ENCODE measurements at regions not wholly inside any gene's neighbourhood (a gene's known extent, or its start where the extent isn't known, plus 50 kb on each side); places are given as distances from the start of the nearest gene placed in this dataset.

DNA sequence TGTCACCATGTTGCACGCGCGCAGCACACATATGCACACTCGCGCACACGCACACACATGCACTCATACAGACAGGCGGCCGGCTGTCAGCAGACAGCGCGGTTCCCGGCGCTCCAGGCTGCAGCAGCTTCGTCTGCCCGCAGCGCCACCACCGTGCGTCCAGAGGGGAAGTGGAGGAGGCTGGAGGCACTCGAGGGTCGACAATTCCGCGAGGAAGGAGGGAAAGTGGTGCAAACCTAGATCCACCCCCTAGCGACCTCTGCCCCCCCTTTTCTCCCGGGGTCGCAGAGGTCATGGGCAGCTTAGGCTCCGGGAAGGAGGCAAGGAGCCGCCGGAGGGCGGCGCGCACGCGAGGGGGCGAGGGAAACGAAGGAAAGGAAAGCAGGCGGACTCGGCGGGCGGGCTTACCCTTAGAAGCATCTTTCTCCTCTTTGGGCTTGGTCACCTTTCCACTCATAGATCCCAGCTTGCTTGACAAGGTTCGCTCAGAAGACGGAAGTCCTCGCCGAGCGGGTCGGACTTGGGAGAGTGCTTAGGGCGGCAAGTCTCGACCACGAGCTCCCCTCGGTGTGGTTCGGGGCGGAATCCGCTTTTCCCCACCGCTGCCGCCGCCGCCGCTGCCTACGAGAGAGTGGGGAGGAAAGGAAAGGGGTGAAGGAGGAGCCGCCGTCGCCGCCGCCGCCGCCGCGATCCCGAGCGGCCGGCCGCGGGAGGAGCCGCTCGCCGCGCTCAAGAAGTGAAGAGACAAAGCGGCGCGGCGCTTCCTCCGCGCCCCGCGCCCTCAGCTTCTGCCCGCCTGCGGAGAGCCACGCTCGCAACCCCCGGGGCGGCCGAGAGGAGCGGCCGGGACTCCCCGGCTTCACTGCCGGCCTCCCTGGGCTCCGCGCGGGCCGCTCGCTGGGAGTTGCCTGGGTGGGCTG lies 326.6 kb upstream of the F9 start:
- TF ChIP-seq POLR2A (IDR thresholded peaks at IDR 0.05): peak in 1 of 2 donors; percentile 10
- peak in 1 of 5 experiments; percentile 19 for TF ChIP-seq CTCF (IDR thresholded peaks at IDR 0.05 in 4 of 5, conservative IDR thresholded peaks at IDR 0.05 in 1 of 5)
